ENCODE measurements at regions not wholly inside any gene's neighbourhood (a gene's known extent, or its start where the extent isn't known, plus 50 kb on each side); places are given as distances from the start of the nearest gene placed in this dataset.

GRCh38 chr17:83144421-83145357 lies 65.3 kb downstream of the METRNL start:
- DNase-seq, result no peak

DNA sequence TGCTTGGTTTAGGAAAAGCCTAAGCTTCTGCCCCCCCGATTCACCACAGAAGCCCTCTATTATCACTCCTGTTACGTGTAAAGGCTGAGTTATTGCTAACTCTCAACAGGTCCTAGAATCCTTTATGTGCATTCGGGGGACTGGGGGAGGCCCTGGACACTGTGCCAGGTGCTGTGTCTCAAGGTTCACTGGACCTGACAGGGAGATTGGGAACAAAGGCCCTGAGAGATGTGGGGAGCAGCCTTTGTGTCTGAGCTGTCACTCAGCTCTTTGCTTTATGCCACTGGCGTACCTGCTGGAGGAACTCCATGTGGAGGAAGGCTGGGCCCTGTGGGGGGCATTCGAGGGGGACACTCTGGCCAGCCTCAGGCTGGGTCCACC lies 65.9 kb downstream of the METRNL start:
- no peak for DNase-seq

DNA sequence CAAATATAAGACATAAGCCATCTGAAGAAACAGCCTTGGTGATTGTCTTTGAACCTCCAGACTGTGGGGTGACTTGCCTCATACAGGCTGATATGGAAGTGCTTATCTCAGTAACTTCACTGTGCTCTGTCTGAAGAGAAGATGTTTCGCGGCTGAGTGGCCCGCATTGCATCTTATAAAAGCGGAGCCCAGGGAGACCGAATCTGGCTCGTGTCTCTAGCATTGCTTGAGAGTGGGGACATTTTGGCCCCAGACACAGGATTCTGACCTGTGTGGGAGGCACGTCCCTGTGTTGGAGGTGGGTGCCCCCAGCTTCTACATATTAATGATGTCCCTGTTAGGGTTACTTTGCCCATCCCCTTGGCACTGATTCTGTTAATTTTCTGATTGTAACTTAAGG lies 66.4 kb downstream of the METRNL start:
- no peak for DNase-seq

GRCh38 chr17:83146347-83146746 lies 66.9 kb downstream of the METRNL start:
- no peak for DNase-seq

GRCh38 chr17:83147280-83147679 lies 67.9 kb downstream of the METRNL start:
- no peak for DNase-seq

DNA sequence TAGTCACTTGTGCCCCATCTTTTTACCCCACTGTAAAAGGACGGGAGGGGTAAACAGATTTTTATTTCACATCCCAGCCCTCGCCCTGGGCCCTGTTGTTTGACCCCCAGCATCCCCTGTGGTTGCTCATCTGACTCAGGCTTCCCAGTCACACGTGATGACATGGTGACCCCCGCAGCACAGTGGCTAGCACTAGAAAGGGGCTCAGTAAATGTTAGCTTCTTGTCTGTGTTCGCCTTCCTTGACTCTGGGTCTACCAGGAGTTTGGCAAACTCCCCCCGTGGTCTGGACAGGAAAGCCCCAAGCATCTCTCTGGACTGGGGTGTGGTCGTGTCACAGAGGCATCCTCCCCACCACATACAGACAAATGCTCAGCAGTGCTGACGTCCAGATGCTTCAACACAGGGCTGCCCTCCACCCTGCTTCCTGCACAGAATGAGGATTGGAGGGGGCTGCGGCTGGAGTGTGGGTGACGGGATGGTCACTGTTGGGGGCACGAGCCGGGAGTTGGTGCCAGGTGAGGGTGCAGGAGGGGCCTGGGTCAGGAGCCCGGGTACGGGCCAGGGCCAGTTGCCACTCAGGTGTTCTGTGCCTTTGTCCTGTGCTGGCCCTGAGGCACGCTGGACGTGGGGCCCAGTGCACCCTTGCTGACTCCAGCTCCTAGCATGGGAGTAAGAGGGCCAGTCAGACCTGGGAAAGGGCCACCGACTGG lies 69.1 kb downstream of the METRNL start:
- no peak for DNase-seq

- no peak for DNase-seq
Observed at GRCh38 chr17:83149029-83149725, 69.8 kb downstream of the METRNL start.

DNA sequence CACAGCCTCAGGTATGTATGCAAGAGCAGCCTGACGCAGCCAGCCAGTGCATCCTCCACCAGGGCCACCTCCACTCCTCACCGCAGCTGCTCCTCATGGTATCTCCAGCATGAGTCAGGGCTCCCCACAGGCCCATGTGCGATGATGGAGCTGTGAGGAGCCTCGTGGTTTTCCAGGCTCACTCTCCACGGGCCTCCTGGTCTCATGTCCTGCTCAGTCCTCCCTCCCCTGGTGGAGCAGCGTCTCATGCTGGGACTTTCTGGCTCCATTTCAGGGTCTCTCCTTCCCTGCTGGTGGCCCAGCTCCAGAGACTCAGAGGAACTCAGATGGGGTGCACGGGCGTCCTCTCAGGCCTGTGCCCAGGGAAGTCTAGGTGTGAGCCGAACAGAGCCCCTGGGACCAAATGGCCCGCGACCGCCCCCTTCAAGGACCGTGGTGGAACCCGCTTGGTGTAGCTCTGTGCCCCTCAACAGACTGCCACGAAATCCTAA lies 70.4 kb downstream of the METRNL start:
- DNase-seq, result no peak

GRCh38 chr17:83150369-83151055 lies 71.1 kb downstream of the METRNL start:
- DNase-seq, result no peak

- DNase-seq, result no peak
Observed at GRCh38 chr17:83151056-83151441, 71.6 kb downstream of the METRNL start.

- DNase-seq, result no peak
Observed at GRCh38 chr17:83151442-83152226, 72.2 kb downstream of the METRNL start.

GRCh38 chr17:83152227-83152744 lies 72.9 kb downstream of the METRNL start:
- no peak for DNase-seq

GRCh38 chr17:83152745-83153611 lies 73.6 kb downstream of the METRNL start:
- DNase-seq, result no peak

DNA sequence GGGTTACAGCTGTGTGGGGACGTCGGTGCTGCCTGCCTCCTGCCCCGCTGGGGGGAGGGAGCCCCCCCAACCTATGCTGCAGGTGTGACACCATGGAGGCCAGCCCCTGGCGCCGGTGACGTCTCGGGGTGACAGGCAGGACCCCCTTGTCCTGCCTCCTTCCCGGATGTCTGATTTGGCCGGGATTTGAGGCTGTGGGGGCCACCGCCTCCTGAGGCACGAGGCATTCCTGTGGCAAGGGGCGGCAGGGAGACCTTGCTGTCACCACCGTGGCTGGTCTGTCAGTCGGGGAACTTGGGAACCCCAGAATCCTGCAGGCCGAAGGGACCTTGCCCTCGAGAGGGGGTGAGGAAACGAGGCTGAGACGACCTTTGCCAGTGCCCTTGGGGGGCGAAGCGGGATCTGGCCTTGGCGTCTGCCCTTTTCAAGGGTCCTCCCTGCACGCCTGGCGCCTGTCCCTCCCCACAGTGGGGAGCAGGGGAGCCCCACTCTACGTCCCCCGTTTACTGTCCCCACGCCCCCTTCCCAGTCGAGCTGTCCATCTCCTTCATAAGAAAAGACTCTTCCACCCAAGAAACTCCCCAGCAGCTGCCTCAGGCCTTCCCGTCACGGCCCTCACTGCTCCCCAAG lies 74.4 kb downstream of the METRNL start:
- no peak for DNase-seq

- DNase-seq, result no peak
Observed at GRCh38 chr17:83154311-83155127, 75.1 kb downstream of the METRNL start.

GRCh38 chr17:83155128-83156121 lies 76.0 kb downstream of the METRNL start:
- DNase-seq, result no peak

GRCh38 chr17:83156408-83156807 lies 77.0 kb downstream of the METRNL start:
- no peak for DNase-seq
